Right lobe of liver (tissue), 6 donors: ENCODE measurements at regions not wholly inside any gene's neighbourhood (a gene's known extent, or its start where the extent isn't known, plus 50 kb on each side); places are given as distances from the start of the nearest gene placed in this dataset.

Experiments used
- ATAC-seq, 4 donors: fragments of 200-7000 bp; cut with Tn5 transposase; one replicate each; pipeline ENCODE4 v1.9.1; 2020; ENCODE audit warnings: mild to moderate bottlenecking in 4 of 4, moderate library complexity in 4 of 4
- DNase-seq, 3 donors: peaks; one replicate each; pipeline ENCODE4 v3.0.0-alpha.2; 2020
- H3K27ac ChIP-seq, 3 donors: fragments of 200-600 bp; one replicate each; pipeline ENCODE4 v1.8.0; 2022
- H3K27me3 ChIP-seq, 2 donors: fragments of 200-600 bp; one replicate each; pipeline ENCODE4 v1.8.0; 2022
- H3K36me3 ChIP-seq, 4 donors: fragments of 200-600 bp; sonication (generic) in 1 of 4; one replicate each; pipeline versions ENCODE4 v1.5.1 to v1.8.0; 2017 to 2022; ENCODE audit warnings: control low read depth in 1 of 4
- H3K4me1 ChIP-seq, 4 donors: fragments of 200-600 bp; sonication (generic) in 1 of 4; one replicate each; pipeline versions ENCODE4 v1.5.1 to v1.8.0; 2017 to 2022; ENCODE audit warnings: control low read depth in 1 of 4
- H3K4me3 ChIP-seq, 3 donors: fragments of 200-600 bp; one replicate each; pipeline ENCODE4 v1.8.0; 2022
- H3K9me3 ChIP-seq, 4 donors: fragments of 200-600 bp; sonication (generic) in 1 of 4; one replicate each; pipeline versions ENCODE4 v1.5.1 to v1.8.0; 2017 to 2022; ENCODE audit warnings: control low read depth in 1 of 4
- POLR2A ChIP-seq: fragments of 450-650 bp; IDR thresholded peaks from one replicate; pipeline ENCODE4 v1.6.1; 2017; ENCODE audit warnings: antibody characterized with exemption, mild to moderate bottlenecking
- WGBS: methylation state at CpG from one replicate; pipeline ENCODE4 v1.1.6; 2018; ENCODE audit warnings: low coverage, low lambda C conversion rate; ENCODE audit not compliant: insufficient coverage; ENCODE audit errors: missing lambda C conversion rate; 5-methylcytosine and 5-hydroxymethylcytosine counted together
- intact Hi-C, 2 donors: fragments of 100-400 bp; cut with DNase I; formaldehyde crosslinking; loops; one replicate each; pipeline versions ENCODE4 v1.11.2 to v1.14.1; 2022
- TF ChIP-seq, protein P1 (sequence below), 4 donors: fragments of 200-600 bp in 3 of 4; fragments of 450-650 bp in 1 of 4; IDR thresholded peaks; one replicate each; pipeline versions ENCODE4 v1.5.1 to v1.8.0; 2016 to 2022; ENCODE audit warnings: antibody characterized with exemption in 4 of 4, mild to moderate bottlenecking in 2 of 4
- donor health status: DM: no; HTN: yes; CAD: no.
- donor health status: DM: no; HTN: no; CAD: no.
- donor health status: DM: no; HTN: no; CAD: no.
- donor health status: DM: no; HTN: yes; CAD: no.
- donor health status: DM: no; HTN: yes; CAD: no.

DNA sequence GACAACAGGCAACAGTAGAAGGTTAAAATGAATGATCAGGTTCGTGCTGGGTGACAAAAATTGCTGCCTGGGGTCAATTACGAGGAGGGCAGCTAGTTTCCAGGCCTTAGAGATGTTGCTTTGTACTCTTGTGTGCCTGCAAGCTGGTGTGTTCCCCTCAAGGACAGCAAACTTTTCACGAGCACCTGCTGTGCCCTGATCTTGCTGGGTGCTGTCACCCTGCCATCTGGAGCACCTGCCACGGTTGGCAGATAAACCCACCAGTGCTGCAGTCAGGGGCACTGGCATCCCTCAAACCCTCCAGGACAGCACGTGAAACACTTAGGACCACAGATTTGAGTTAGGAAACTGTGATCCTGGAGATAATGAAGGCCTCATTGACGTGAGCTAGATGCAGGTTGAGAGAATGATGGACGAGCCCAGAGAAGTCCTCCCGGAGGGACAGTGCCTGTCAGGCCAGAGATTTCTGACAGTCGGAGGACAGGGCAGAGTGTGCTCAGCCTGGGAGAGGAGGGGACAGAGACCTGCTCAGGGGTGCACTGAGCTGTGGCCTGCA lies 104.3 kb upstream of the RAB12 start:
- no peaks in the 10 kb centered on the region for H3K4me1 ChIP-seq
- DNase-seq (no peak), ATAC-seq (no peak)
- no peak overlapping the region for H3K27ac ChIP-seq
- H3K27me3 ChIP-seq: no peaks in the 10 kb centered on the region
- H3K9me3 ChIP-seq: no peaks in the 10 kb centered on the region
- 69% methylated on average over 7 of the region's 9 CpGs for WGBS
- no peaks in the 10 kb centered on the region for H3K36me3 ChIP-seq
- no peak overlapping the region for H3K4me3 ChIP-seq
- no peak for TF ChIP-seq POLR2A
- TF ChIP-seq, protein P1, sequence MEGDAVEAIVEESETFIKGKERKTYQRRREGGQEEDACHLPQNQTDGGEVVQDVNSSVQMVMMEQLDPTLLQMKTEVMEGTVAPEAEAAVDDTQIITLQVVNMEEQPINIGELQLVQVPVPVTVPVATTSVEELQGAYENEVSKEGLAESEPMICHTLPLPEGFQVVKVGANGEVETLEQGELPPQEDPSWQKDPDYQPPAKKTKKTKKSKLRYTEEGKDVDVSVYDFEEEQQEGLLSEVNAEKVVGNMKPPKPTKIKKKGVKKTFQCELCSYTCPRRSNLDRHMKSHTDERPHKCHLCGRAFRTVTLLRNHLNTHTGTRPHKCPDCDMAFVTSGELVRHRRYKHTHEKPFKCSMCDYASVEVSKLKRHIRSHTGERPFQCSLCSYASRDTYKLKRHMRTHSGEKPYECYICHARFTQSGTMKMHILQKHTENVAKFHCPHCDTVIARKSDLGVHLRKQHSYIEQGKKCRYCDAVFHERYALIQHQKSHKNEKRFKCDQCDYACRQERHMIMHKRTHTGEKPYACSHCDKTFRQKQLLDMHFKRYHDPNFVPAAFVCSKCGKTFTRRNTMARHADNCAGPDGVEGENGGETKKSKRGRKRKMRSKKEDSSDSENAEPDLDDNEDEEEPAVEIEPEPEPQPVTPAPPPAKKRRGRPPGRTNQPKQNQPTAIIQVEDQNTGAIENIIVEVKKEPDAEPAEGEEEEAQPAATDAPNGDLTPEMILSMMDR (IDR thresholded peaks at IDR 0.05): no peak
- intact Hi-C loops: loop anchor here in 1 of 2 donors (10.0 kb wide), 1 partner anchor 710 kb away; no protein-coding TSS in a partner anchor

DNA sequence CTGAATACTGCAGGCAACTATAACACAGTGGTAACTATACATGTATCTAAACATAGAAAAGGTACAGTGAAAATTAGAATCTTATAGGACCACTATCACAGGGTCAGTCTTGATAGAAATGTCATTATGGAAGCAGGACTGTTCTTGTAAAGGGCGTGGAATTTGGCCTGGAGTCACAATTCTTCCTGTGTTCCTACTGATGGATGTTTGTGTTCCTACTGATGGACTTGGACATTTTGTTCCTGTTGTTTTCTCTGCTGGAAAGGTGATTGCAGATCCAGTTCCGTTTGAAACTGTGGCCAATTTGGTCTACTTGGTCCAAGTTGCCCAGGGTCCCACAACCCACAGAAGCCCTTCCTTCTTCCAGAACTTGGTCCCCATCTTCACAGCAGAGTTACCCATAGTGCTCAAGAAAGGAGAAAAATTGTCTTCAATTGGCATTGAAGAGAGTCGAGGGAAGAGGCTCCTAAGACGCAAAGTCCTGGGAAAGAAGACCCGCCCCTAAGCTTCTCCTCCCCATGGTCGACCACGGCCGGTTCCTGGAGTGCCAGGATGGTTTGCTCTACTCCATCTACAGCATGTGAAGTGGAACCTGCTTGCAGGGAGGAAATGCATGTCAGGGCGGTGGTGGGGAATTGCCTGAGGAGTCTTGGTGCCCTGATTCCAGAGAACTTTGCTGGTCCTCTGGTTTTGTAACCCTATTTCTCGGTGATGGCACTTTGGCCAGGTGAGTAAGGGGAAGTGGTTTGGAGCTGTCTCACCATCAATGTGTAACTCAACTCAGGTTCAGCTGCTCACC lies 102.8 kb upstream of the RAB12 start:
- 74% methylated on average over 10 of the region's 10 CpGs for WGBS

DNA sequence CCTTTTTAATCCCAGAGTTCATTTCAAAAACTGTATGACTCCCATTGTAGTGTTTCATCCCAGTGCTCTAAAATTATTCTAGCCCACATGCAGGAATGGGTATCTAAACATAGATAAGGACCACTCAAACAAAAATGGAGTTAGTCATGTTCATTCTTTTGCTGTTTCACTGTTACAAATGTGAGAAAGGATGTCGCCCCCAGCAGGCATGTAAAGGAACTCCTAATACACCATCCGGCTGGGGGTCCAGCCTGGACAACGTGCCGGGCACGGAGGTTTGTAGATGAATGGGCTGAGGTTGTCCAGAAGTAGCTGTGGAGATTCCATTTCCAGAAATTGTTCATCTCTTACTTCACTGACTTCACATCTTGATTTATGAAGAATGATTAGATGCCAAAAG lies 101.9 kb upstream of the RAB12 start:
- no peak for ATAC-seq
- 2% methylated on average over 5 of the region's 5 CpGs for WGBS
- intact Hi-C loops: loop anchor here in 1 of 2 donors (10.0 kb wide), 1 partner anchor 713 kb away; no protein-coding TSS in a partner anchor

More for the DNA sequence above, 102.8 kb upstream of the RAB12 start:
- intact Hi-C loops: loop anchor here in 1 of 2 donors (10.0 kb wide), 1 partner anchor 712 kb away; no protein-coding TSS in a partner anchor
- Histone ChIP-seq H3K4me1 (no peaks in the 10 kb centered on the region), H3K27me3 (no peaks in the 10 kb centered on the region), H3K36me3 (no peaks in the 10 kb centered on the region), H3K4me3 (no peak overlapping the region), H3K27ac (no peak overlapping the region), H3K9me3 (no peaks in the 10 kb centered on the region)
- ATAC-seq (no peak), DNase-seq (no peak)
- TF ChIP-seq, protein P1 (IDR thresholded peaks at IDR 0.05): no peak
- no peak for TF ChIP-seq POLR2A

DNA sequence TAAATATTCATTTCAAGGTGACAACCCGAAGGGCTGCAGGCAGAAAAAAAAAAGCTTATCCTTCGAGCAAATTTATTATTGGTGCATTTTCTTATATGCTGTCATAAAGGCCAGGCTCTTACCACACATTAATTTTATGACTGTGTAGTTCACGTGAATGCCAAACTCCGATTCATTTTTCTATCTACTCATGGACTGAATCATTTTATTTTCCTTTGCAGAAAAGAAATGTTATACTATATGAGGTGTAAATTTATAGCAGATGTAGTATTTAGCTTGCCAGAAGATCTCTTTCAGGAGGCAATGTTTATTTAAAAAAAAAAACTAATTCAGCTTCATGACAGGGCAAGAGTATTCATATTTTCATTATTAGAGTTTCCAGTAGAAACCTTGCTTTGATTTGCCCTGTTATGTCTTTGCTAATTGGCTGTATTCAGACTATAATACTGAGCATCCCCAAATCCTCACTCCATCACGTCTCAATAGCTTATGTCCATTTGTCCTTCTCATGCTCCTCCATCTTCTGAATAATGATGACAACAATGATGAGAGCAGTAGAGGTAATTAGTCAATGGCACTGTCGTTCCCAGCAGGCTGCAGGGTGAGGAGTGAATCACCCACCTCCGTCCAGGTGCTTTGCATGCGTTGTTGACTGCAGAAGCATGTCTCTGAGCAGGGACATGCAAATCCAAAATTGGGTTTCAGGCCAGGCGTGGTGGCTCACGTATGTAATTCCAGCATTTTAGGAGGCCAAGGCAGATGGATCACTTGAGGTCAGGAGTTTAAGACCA lies 101.1 kb upstream of the RAB12 start:
- 59% methylated on average over 9 of the region's 10 CpGs for WGBS
- Histone ChIP-seq H3K36me3 (no peaks in the 10 kb centered on the region), H3K9me3 (no peaks in the 10 kb centered on the region), H3K27ac (no peak overlapping the region), H3K4me1 (no peaks in the 10 kb centered on the region), H3K4me3 (no peak overlapping the region), H3K27me3 (no peaks in the 10 kb centered on the region)
- no peak for TF ChIP-seq POLR2A
- TF ChIP-seq, protein P1 (IDR thresholded peaks at IDR 0.05): no peak
- intact Hi-C loops: loop anchor here in 1 of 2 donors (10.0 kb wide), 1 partner anchor 713 kb away; no protein-coding TSS in a partner anchor
- ATAC-seq: no peak
- DNase-seq: no peak

More for the DNA sequence above, 101.9 kb upstream of the RAB12 start:
- no peak overlapping the region for H3K4me3 ChIP-seq
- no peak overlapping the region for H3K27ac ChIP-seq
- no peaks in the 10 kb centered on the region for H3K4me1 ChIP-seq
- H3K27me3 ChIP-seq: no peaks in the 10 kb centered on the region
- no peak for DNase-seq
- TF ChIP-seq, protein P1 (IDR thresholded peaks at IDR 0.05): peak in 1 of 4 donors; percentile 13
- TF ChIP-seq POLR2A: no peak
- H3K9me3 ChIP-seq: no peaks in the 10 kb centered on the region
- H3K36me3 ChIP-seq: no peaks in the 10 kb centered on the region
